ENCODE measurements at regions not wholly inside any gene's neighbourhood (a gene's known extent, or its start where the extent isn't known, plus 50 kb on each side); places are given as distances from the start of the nearest gene placed in this dataset.
A peak's percentile ranks its signal among the peaks of the same experiment; 100 is the strongest.
"Not testable (repeated sequence)": the region's sequence is repeated elsewhere in the genome, so short reads cannot be mapped to it uniquely, and the experiment has no call there.

GRCh38 chr5:130957151-130957550, 207.9 kb downstream of the HINT1 start:
- DNase-seq (ENCODE audit: low read depth in 3 of 3, low spot score in 1 of 3): no peak

GRCh38 chr5:130955041-130955440, 210.0 kb downstream of the HINT1 start:
- DNase-seq (ENCODE audit: low read depth in 3 of 3, low spot score in 1 of 3): no peak

- DNase-seq (ENCODE audit: low read depth in 3 of 3, low spot score in 1 of 3): no peak
These were observed 210.7 kb downstream of the HINT1 start for GRCh38 chr5:130954336-130954735.

GRCh38 chr5:130939059-130939458, 226.0 kb downstream of the HINT1 start:
- DNase-seq (ENCODE audit: low read depth in 3 of 3, low spot score in 1 of 3): no peak

GRCh38 chr5:130937046-130937445, 228.0 kb downstream of the HINT1 start:
- no peak for DNase-seq (ENCODE audit: low read depth in 3 of 3, low spot score in 1 of 3)

- DNase-seq (ENCODE audit: low read depth in 3 of 3, low spot score in 1 of 3): no peak
These were observed 241.4 kb downstream of the HINT1 start for GRCh38 chr5:130923543-130924124.

GRCh38 chr5:130912088-130912487, 253.0 kb downstream of the HINT1 start:
- DNase-seq (ENCODE audit: low read depth in 3 of 3, low spot score in 1 of 3): no peak

GRCh38 chr5:130908186-130908585, 256.9 kb downstream of the HINT1 start:
- DNase-seq (ENCODE audit: low read depth in 3 of 3, low spot score in 1 of 3): no peak

- DNase-seq (ENCODE audit: low read depth in 3 of 3, low spot score in 1 of 3): not testable (repeated sequence)
These were observed 267.4 kb downstream of the HINT1 start for GRCh38 chr5:130897537-130898195.

- not testable (repeated sequence) for DNase-seq (ENCODE audit: low read depth in 3 of 3, low spot score in 1 of 3)
These were observed 267.9 kb downstream of the HINT1 start for GRCh38 chr5:130897181-130897536.

GRCh38 chr5:130896636-130897035, 268.4 kb downstream of the HINT1 start:
- DNase-seq (ENCODE audit: low read depth in 3 of 3, low spot score in 1 of 3): no peak

GRCh38 chr5:130893006-130893405, 272.1 kb downstream of the HINT1 start:
- no peak for DNase-seq (ENCODE audit: low read depth in 3 of 3, low spot score in 1 of 3)

- no peak for DNase-seq (ENCODE audit: low read depth in 3 of 3, low spot score in 1 of 3)
These were observed 274.4 kb downstream of the HINT1 start for GRCh38 chr5:130890610-130891009.

GRCh38 chr5:130885691-130886090, 279.4 kb downstream of the HINT1 start:
- no peak for DNase-seq (ENCODE audit: low read depth in 3 of 3, low spot score in 1 of 3)

GRCh38 chr5:130885027-130885426, 280.0 kb downstream of the HINT1 start:
- no peak for DNase-seq (ENCODE audit: low read depth in 3 of 3, low spot score in 1 of 3)

GRCh38 chr5:130884023-130884422, 281.0 kb downstream of the HINT1 start:
- no peak for DNase-seq (ENCODE audit: low read depth in 3 of 3, low spot score in 1 of 3)

GRCh38 chr5:130875656-130876055, 289.4 kb downstream of the HINT1 start:
- DNase-seq (ENCODE audit: low read depth in 3 of 3, low spot score in 1 of 3): no peak

GRCh38 chr5:130874861-130875417, 290.1 kb downstream of the HINT1 start:
- no peak for DNase-seq (ENCODE audit: low read depth in 3 of 3, low spot score in 1 of 3)

GRCh38 chr5:130871346-130872086, 293.5 kb downstream of the HINT1 start:
- DNase-seq (ENCODE audit: low read depth in 3 of 3, low spot score in 1 of 3): peak in 1 of 3 donors; percentile 0

GRCh38 chr5:130870691-130871090, 294.4 kb downstream of the HINT1 start:
- DNase-seq (ENCODE audit: low read depth in 3 of 3, low spot score in 1 of 3): no peak

- no peak for DNase-seq (ENCODE audit: low read depth in 3 of 3, low spot score in 1 of 3)
These were observed 296.7 kb downstream of the HINT1 start for GRCh38 chr5:130868186-130868840.

Data from stimulated activated CD4-positive, alpha-beta T cell treated with anti-CD3 and anti-CD28 coated beads, TNF-alpha, amount 100 ng/mL, for 1 hour (primary cell).